Retinal pigment epithelial cell (primary cell): ENCODE measurements at regions not wholly inside any gene's neighbourhood (a gene's known extent, or its start where the extent isn't known, plus 50 kb on each side); places are given as distances from the start of the nearest gene placed in this dataset.

Experiments used
- DNase-seq: peaks from one replicate; pipeline ENCODE4 v3.0.0-alpha.2; 2010; ENCODE audit warnings: low read depth
- H3K4me3 ChIP-seq: 2 replicates; pipeline ENCODE4 v1.5.1; 2011; ENCODE audit warnings: mild to moderate bottlenecking, low read length, control low read depth, moderate library complexity
- TF ChIP-seq, protein P1 (sequence below): conservative IDR thresholded peaks from 2 replicates; pipeline ENCODE4 v1.5.1; 2011; ENCODE audit warnings: low read depth, low read length, control low read depth, inconsistent platforms

DNA sequence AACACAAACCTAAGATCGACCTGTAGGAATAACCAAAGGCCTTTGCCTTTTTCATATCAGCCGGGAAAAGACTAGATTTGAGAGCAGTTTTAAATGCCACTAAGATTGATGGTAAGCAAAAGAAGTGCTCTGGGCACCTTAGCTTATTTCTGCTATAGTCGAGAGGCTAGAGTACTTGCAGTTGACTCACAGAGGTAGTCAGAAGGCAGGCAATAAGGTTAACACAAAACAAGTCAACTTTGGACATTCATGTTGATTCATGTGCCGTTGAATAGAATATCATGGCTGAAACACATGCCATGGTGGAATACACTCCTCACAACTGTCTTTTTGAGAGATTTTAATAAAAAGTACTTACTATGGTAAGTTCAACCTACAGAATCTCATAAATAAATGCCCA, 507.6 kb downstream of the ZEB2 start:
- no peak overlapping the region for H3K4me3 ChIP-seq
- TF ChIP-seq, protein P1, sequence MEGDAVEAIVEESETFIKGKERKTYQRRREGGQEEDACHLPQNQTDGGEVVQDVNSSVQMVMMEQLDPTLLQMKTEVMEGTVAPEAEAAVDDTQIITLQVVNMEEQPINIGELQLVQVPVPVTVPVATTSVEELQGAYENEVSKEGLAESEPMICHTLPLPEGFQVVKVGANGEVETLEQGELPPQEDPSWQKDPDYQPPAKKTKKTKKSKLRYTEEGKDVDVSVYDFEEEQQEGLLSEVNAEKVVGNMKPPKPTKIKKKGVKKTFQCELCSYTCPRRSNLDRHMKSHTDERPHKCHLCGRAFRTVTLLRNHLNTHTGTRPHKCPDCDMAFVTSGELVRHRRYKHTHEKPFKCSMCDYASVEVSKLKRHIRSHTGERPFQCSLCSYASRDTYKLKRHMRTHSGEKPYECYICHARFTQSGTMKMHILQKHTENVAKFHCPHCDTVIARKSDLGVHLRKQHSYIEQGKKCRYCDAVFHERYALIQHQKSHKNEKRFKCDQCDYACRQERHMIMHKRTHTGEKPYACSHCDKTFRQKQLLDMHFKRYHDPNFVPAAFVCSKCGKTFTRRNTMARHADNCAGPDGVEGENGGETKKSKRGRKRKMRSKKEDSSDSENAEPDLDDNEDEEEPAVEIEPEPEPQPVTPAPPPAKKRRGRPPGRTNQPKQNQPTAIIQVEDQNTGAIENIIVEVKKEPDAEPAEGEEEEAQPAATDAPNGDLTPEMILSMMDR, result no peak
- DNase-seq, result no peak

DNA sequence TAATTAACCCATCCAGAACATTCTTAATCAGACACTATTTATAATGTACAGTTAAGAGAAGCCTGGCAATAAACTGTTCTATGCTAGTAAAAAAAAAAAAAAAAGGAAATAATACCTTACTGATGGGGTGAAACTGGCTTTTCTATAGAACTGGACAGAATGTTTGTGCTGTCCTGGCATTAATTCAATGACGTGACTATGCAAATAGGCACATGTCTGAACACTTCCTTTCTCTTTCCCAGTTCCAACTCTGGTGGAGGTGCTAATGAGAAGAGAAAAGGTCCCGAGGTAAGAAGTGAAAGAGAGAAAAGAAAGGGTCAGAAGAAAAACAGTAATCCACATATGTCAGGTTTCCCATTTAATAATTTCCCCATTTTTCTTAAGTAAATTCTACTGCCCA, 508.4 kb downstream of the ZEB2 start:
- no peak for DNase-seq
- TF ChIP-seq, protein P1, result no peak
- no peak overlapping the region for H3K4me3 ChIP-seq

DNA sequence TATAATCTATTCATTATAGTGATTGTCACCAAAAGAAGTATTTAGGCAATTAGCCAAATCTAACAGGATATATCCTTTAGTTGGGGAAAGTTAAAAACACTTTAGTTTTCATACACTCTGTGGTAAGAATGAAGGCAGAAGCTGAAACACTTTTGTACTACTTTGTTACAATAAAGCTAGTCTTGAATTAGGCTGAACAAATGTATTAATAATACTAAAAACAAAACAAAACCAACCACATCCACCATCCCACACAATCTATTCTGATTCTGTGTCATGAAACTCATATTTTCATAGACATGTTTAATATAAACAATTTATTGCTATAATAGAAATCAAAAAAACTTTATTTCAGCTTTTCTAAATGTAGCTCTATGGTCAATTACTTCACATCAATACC, 508.8 kb downstream of the ZEB2 start:
- TF ChIP-seq, protein P1, result no peak
- no peak for DNase-seq
- H3K4me3 ChIP-seq, result no peak overlapping the region

DNA sequence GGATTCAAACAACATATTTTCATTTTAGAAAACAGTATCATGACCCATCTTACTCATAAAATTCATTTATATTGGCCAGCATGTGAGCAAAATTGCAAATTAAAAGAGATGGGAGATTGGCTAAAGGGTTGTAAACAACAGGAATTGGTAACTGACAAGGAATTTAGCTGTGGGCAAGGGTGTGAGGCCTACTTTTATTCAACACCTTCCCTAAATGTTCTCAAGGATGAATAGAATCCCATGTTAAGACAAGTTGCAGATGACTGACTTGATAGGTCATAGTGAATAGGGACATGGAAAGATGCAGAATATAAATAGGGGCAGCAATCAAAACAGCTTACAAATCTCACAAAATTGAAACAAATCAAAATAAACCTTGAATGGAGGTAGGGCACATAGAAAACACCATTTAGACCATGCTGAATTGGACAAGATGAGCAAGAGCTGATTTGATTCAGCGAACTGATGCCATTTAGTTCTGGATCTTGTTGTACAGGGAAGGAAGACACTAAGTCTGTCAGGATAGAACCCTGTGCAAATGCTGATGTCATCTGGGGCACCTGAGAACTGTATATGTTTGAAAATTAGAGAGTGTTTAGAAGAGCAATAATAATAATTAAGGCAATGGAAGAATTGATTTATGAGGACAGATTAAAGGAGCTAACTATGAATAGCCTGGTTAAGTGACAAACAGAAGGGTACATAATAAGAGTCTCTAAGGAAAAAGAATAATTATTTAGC, 509.7 kb downstream of the ZEB2 start:
- TF ChIP-seq, protein P1, result no peak
- H3K4me3 ChIP-seq, result no peak overlapping the region
- DNase-seq, result no peak

DNA sequence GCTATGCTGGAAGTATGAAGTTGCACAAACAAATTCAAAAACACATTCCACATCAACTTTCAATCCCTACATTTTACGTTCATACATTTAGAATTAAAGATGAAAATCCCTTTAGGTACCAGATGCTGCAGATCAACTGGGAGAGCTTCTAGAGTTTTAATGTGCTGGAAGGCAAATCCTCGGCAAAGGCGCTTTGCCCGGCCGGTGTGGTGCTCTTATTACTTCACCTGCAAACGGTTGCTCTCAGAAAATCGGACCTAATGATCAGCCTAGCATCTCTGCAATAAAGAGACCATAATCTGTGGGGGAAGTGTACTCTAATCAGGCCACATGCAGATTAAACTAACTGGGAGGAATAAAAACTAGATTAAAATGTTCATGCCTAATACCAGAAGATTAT, 513.8 kb downstream of the ZEB2 start:
- no peak overlapping the region for H3K4me3 ChIP-seq
- no peak for DNase-seq
- TF ChIP-seq, protein P1, result no peak

DNA sequence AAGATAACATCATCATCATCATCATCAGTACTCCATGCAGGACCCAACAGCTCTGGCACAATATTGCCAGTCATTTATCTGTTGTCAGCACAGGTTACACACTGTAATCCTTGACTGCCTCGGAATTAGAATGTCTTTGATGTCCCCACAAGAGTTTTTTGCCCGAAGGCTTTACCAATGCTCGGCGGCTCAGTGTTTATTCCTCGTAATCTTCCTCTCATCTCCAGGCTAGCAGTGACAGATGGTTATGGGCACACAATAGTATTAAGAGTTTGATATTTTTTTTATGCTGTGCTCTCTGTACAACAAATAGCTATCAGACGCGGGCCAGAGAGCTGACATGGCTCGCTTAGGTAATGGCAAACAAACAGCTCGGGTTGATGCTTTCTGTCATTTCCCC, 515.2 kb downstream of the ZEB2 start:
- no peak for DNase-seq
- TF ChIP-seq, protein P1, result no peak
- H3K4me3 ChIP-seq, result no peak overlapping the region

DNA sequence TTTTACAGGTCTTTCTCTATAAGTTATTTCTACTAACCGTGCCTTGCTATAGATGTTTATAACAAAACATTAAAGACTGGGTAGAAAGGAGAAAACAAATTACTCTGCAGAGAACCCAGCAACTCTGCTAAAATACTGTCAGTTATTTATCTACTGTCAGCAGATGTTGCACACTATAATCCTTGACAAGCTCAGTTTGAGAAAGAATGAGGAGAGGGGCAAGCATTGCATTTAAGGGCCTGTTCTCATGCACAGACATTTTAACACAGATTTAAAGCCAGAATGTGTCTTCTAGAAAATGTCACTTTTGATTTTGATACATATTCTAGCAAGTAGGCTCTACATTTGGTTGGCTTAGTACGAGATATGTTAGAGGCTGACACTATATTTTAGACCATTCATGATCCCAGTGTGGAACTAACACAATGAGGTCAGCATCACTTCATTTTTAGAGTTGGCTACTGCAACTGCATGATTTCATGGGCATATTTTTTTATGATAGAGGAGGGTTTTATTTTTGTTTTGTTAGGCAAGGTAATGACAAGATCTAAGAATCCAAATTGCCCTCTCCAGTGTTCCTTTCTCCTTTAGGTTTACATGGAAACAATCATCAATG, 516.4 kb downstream of the ZEB2 start:
- H3K4me3 ChIP-seq, result no peak overlapping the region
- no peak for DNase-seq
- TF ChIP-seq, protein P1, result no peak
